Effector memory CD8-positive, alpha-beta T cell (primary cell): ENCODE measurements at regions not wholly inside any gene's neighbourhood (a gene's known extent, or its start where the extent isn't known, plus 50 kb on each side); places are given as distances from the start of the nearest gene placed in this dataset.
"Not testable (repeated sequence)": the region's sequence is repeated elsewhere in the genome, so short reads cannot be mapped to it uniquely, and the experiment has no call there.

Source experiments
- ATAC-seq: fragments of 150-1000 bp; cut with Tn5 transposase; replicated peaks from 2 replicates; pipeline ENCODE4 v1.10.0; 2021; ENCODE audit warnings: mild to moderate bottlenecking, moderate library complexity
- DNase-seq, 3 experiments: peaks; one replicate each; pipeline ENCODE4 v3.0.0; 2021
- H3K27ac Mint-ChIP-seq, 2 donors: one replicate each; pipeline ENCODE4 v1.8.0; 2022; ENCODE audit warnings: mild to moderate bottlenecking in 2 of 2, mixed read lengths in 2 of 2, moderate library complexity in 2 of 2
- H3K27me3 Mint-ChIP-seq, 2 donors: one replicate each; pipeline ENCODE4 v1.8.0; 2022; ENCODE audit warnings: mixed read lengths in 2 of 2
- H3K36me3 Mint-ChIP-seq: one replicate; pipeline ENCODE4 v1.8.0; 2022; ENCODE audit warnings: mild to moderate bottlenecking, moderate library complexity, mixed read lengths; ENCODE audit not compliant: insufficient read depth
- H3K4me1 Mint-ChIP-seq, 2 donors: one replicate each; pipeline ENCODE4 v1.8.0; 2022; ENCODE audit warnings: low read depth in 2 of 2, mixed read lengths in 2 of 2
- H3K4me3 Mint-ChIP-seq, 2 donors: one replicate each; pipeline ENCODE4 v1.8.0; 2022; ENCODE audit warnings: mild to moderate bottlenecking in 2 of 2, mixed read lengths in 2 of 2, moderate library complexity in 2 of 2
- H3K9me3 Mint-ChIP-seq, 2 donors: one replicate each; pipeline ENCODE4 v1.8.0; 2022; ENCODE audit warnings: mixed read lengths in 2 of 2

- Mint-ChIP-seq H3K9me3 (no peaks in the 10 kb centered on the region), H3K27me3 (peaks cover 38 to 39% of the 10 kb centered on the region in 2 donors), H3K4me3 (no peak overlapping the region), H3K4me1 (no peaks in the 10 kb centered on the region), H3K27ac (no peak overlapping the region), H3K36me3 (no peaks in the 10 kb centered on the region)
- DNase-seq (no peak), ATAC-seq (no peak)
Measured at GRCh38 chr7:149638566-149639320, 134.6 kb downstream of the ZNF467 start.

GRCh38 chr7:149637911-149638565 lies 135.3 kb downstream of the ZNF467 start:
- no peak for DNase-seq
- Mint-ChIP-seq H3K27me3 (peaks cover 38 to 39% of the 10 kb centered on the region in 2 donors), H3K4me3 (no peak overlapping the region), H3K9me3 (no peaks in the 10 kb centered on the region), H3K36me3 (no peaks in the 10 kb centered on the region), H3K4me1 (no peaks in the 10 kb centered on the region), H3K27ac (no peak overlapping the region)
- no peak for ATAC-seq

- ATAC-seq (no peak), DNase-seq (no peak)
- H3K4me1 Mint-ChIP-seq, result no peaks in the 10 kb centered on the region
- H3K27me3 Mint-ChIP-seq, result peaks cover 30 to 33% of the 10 kb centered on the region in 2 donors
- H3K4me3 Mint-ChIP-seq, result no peak overlapping the region
- no peak overlapping the region for H3K27ac Mint-ChIP-seq
- no peaks in the 10 kb centered on the region for H3K9me3 Mint-ChIP-seq
- no peaks in the 10 kb centered on the region for H3K36me3 Mint-ChIP-seq
Measured at GRCh38 chr7:149635561-149636329, 137.6 kb downstream of the ZNF467 start.

- ATAC-seq, result no peak
- no peaks in the 10 kb centered on the region for H3K36me3 Mint-ChIP-seq
- no peak overlapping the region for H3K4me3 Mint-ChIP-seq
- DNase-seq, result no peak
- H3K27ac Mint-ChIP-seq, result no peak overlapping the region
- H3K27me3 Mint-ChIP-seq, result peaks cover 29 to 30% of the 10 kb centered on the region in 2 donors
- no peaks in the 10 kb centered on the region for H3K4me1 Mint-ChIP-seq
- H3K9me3 Mint-ChIP-seq, result no peaks in the 10 kb centered on the region
Measured at GRCh38 chr7:149633976-149634945, 136.7 kb upstream of the ZNF746 start.

GRCh38 chr7:149628361-149629149 lies 130.9 kb upstream of the ZNF746 start:
- H3K4me1 Mint-ChIP-seq, H3K27ac Mint-ChIP-seq, H3K36me3 Mint-ChIP-seq, H3K4me3 Mint-ChIP-seq, ATAC-seq, H3K9me3 Mint-ChIP-seq, DNase-seq: not testable (repeated sequence)
- peaks cover 15 to 22% of the 10 kb centered on the region in 2 donors for H3K27me3 Mint-ChIP-seq

- H3K4me1 Mint-ChIP-seq, result peaks cover 10 to 14% of the 10 kb centered on the region in 2 donors
- DNase-seq (no peak), ATAC-seq (no peak)
- no peak overlapping the region for H3K27ac Mint-ChIP-seq
- no peaks in the 10 kb centered on the region for H3K9me3 Mint-ChIP-seq
- peaks cover 8% of the 10 kb centered on the region for H3K36me3 Mint-ChIP-seq
- H3K27me3 Mint-ChIP-seq, result peaks cover 15 to 22% of the 10 kb centered on the region in 2 donors
- no peak overlapping the region for H3K4me3 Mint-ChIP-seq
Measured at GRCh38 chr7:149627911-149628310, 130.3 kb upstream of the ZNF746 start.

GRCh38 chr7:149626972-149627371 lies 129.4 kb upstream of the ZNF746 start:
- no peaks in the 10 kb centered on the region for H3K9me3 Mint-ChIP-seq
- peaks cover 15 to 22% of the 10 kb centered on the region in 2 donors for H3K27me3 Mint-ChIP-seq
- ATAC-seq (no peak), DNase-seq (no peak)
- peaks cover 11% of the 10 kb centered on the region for H3K36me3 Mint-ChIP-seq
- peaks cover 19 to 23% of the 10 kb centered on the region in 2 donors for H3K4me1 Mint-ChIP-seq
- no peak overlapping the region for H3K27ac Mint-ChIP-seq
- H3K4me3 Mint-ChIP-seq, result no peak overlapping the region

- Mint-ChIP-seq H3K4me3 (peak overlapping the region in 1 of 2 donors; percentile 99), H3K4me1 (peaks cover 29 to 32% of the 10 kb centered on the region in 2 donors), H3K9me3 (no peaks in the 10 kb centered on the region), H3K36me3 (peaks cover 21% of the 10 kb centered on the region), H3K27ac (peak overlapping the region in 1 of 2 donors; percentile 38), H3K27me3 (peaks cover 15 to 22% of the 10 kb centered on the region in 2 donors)
- ATAC-seq (no peak), DNase-seq (no peak)
Measured at GRCh38 chr7:149625947-149626392, 128.4 kb upstream of the ZNF746 start.

GRCh38 chr7:149625340-149625946 lies 127.8 kb upstream of the ZNF746 start:
- H3K27me3 Mint-ChIP-seq, result peaks cover 15 to 22% of the 10 kb centered on the region in 2 donors
- DNase-seq (peak; percentile 40 to 59 (median 47)), ATAC-seq (no peak)
- peak overlapping the region; percentile 38 to 96 for H3K27ac Mint-ChIP-seq
- peaks cover 34 to 35% of the 10 kb centered on the region in 2 donors for H3K4me1 Mint-ChIP-seq
- peak overlapping the region; percentile 98 to 99 for H3K4me3 Mint-ChIP-seq
- no peaks in the 10 kb centered on the region for H3K9me3 Mint-ChIP-seq
- peaks cover 27% of the 10 kb centered on the region for H3K36me3 Mint-ChIP-seq

GRCh38 chr7:149624419-149625339 lies 127.1 kb upstream of the ZNF746 start:
- Mint-ChIP-seq H3K36me3 (peaks cover 34% of the 10 kb centered on the region), H3K9me3 (no peaks in the 10 kb centered on the region), H3K27me3 (peaks cover 15 to 22% of the 10 kb centered on the region in 2 donors), H3K4me1 (peaks cover 37 to 38% of the 10 kb centered on the region in 2 donors), H3K27ac (peak overlapping the region; percentile 95 to 96), H3K4me3 (peak overlapping the region; percentile 98 to 99)
- peak; percentile 82 for ATAC-seq
- peak; percentile 88 to 91 (median 89) for DNase-seq

GRCh38 chr7:149624006-149624405 lies 126.4 kb upstream of the ZNF746 start:
- Mint-ChIP-seq H3K27ac (peak overlapping the region; percentile 95 to 96), H3K4me3 (peak overlapping the region; percentile 98 to 99), H3K4me1 (peaks cover 38 to 39% of the 10 kb centered on the region in 2 donors), H3K27me3 (peaks cover 15 to 22% of the 10 kb centered on the region in 2 donors), H3K36me3 (peaks cover 41% of the 10 kb centered on the region), H3K9me3 (no peaks in the 10 kb centered on the region)
- DNase-seq (peak; percentile 30 to 42 (median 32)), ATAC-seq (peak; percentile 13)
